IMR-90 (cell line): ENCODE measurements at regions not wholly inside any gene's neighbourhood (a gene's known extent, or its start where the extent isn't known, plus 50 kb on each side); places are given as distances from the start of the nearest gene placed in this dataset.

Experiments used
- ATAC-seq: fragments of 200-7000 bp; cut with Tn5 transposase; 2 replicates; pipeline ENCODE4 v1.9.1; 2020; ENCODE audit warnings: low read depth, mild to moderate bottlenecking, moderate library complexity
- BruUV-seq: library from RNA; stranded (reverse); fragments of 400-500 nt; replicated peaks from 2 replicates; lab custom pipeline; 2021; lab: Mats Ljungman, UMichigan
- CTCF ChIA-PET: fragments of 300-600 bp; formaldehyde crosslinking; extraction: SDS; loops from one replicate; lab custom pipeline; 2021; ENCODE audit warnings: antibody characterized with exemption; lab: Yijun Ruan, JAX
- POLR2A ChIA-PET: fragments of 300-600 bp; sonication (Branson Sonifier 250); formaldehyde crosslinking; loops from one replicate; lab custom pipeline; 2022; ENCODE audit warnings: antibody characterized with exemption; ENCODE audit not compliant: unreplicated experiment; lab: Charles Lee
- DNase-seq: peaks from one replicate; pipeline ENCODE4 v3.0.0; 2013
- H2AFZ ChIP-seq: replicated peaks from 2 replicates; pipeline ENCODE3; 2013; ENCODE audit warnings: low read length, mild to moderate bottlenecking; ENCODE audit not compliant: poor library complexity
- H2AK5ac ChIP-seq: 2 replicates; pipeline ENCODE4 v1.6.1; 2013; ENCODE audit warnings: low read depth, low read length, inconsistent platforms
- H2AK9ac ChIP-seq: replicated peaks from 2 replicates; pipeline ENCODE3; 2013; ENCODE audit warnings: mild to moderate bottlenecking, low read depth, low read length, moderate library complexity; ENCODE audit not compliant: poor library complexity
- H2BK120ac ChIP-seq: 2 replicates; pipeline ENCODE4 v1.6.1; 2013; ENCODE audit warnings: low read depth, low read length, inconsistent platforms
- H2BK15ac ChIP-seq: 3 replicates; pipeline ENCODE4 v1.6.1; 2013; ENCODE audit warnings: low read depth, low read length, inconsistent platforms
- H2BK20ac ChIP-seq: 2 replicates; pipeline ENCODE4 v1.6.1; 2013; ENCODE audit warnings: low read depth, mild to moderate bottlenecking, inconsistent platforms, low read length, moderate library complexity
- H2BK5ac ChIP-seq: 2 replicates; pipeline ENCODE4 v1.6.1; 2013; ENCODE audit warnings: mild to moderate bottlenecking, low read depth, low read length, inconsistent platforms; ENCODE audit not compliant: poor library complexity, severe bottlenecking
- H3K14ac ChIP-seq: replicated peaks from 2 replicates; pipeline ENCODE4 v1.6.1; 2013; ENCODE audit warnings: low read depth, low read length, inconsistent platforms
- H3K18ac ChIP-seq: 2 replicates; pipeline ENCODE4 v1.6.1; 2013; ENCODE audit warnings: low read depth, low read length, control low read depth
- H3K23ac ChIP-seq: 2 replicates; pipeline ENCODE4 v1.6.1; 2013; ENCODE audit warnings: low read depth, low read length, inconsistent platforms
- H3K27ac ChIP-seq: 2 replicates; pipeline ENCODE4 v1.5.1; 2013; ENCODE audit warnings: mild to moderate bottlenecking, control low read depth, low read length; ENCODE audit not compliant: insufficient read depth
- H3K27me3 ChIP-seq: 2 replicates; pipeline ENCODE4 v1.6.1; 2013; ENCODE audit warnings: low read length; ENCODE audit not compliant: control insufficient read depth, insufficient read depth
- H3K36me3 ChIP-seq: 2 replicates; pipeline ENCODE4 v1.6.1; 2013; ENCODE audit warnings: low read length, mixed read lengths; ENCODE audit not compliant: control insufficient read depth, insufficient read depth
- H3K4ac ChIP-seq: 2 replicates; pipeline ENCODE4 v1.6.1; 2013; ENCODE audit warnings: low read depth, low read length, inconsistent platforms
- H3K4me1 ChIP-seq: 2 replicates; pipeline ENCODE4 v1.6.1; 2013; ENCODE audit warnings: low read length, mixed read lengths; ENCODE audit not compliant: control insufficient read depth, insufficient read depth
- H3K4me2 ChIP-seq: 2 replicates; pipeline ENCODE4 v1.6.1; 2013; ENCODE audit warnings: low read depth, mild to moderate bottlenecking, control low read depth, low read length, moderate library complexity
- H3K4me3 ChIP-seq: 2 replicates; pipeline ENCODE4 v1.5.1; 2013; ENCODE audit warnings: low read depth, mild to moderate bottlenecking, control low read depth, low read length, moderate library complexity; ENCODE audit not compliant: insufficient read depth
- H3K56ac ChIP-seq: 2 replicates; pipeline ENCODE4 v1.6.1; 2013; ENCODE audit warnings: low read length, inconsistent platforms; ENCODE audit not compliant: insufficient read depth; ENCODE audit errors: extremely low read depth
- H3K79me1 ChIP-seq, 2 experiments: 2 replicates each; pipeline ENCODE4 v1.6.1; 2013; ENCODE audit warnings: low read length in 2 of 2, inconsistent platforms in 1 of 2, low read depth in 1 of 2
- H3K9ac ChIP-seq: 2 replicates; pipeline ENCODE4 v1.6.1; 2013; ENCODE audit warnings: low read depth, low read length, control low read depth
- H3K9me1 ChIP-seq: 2 replicates; pipeline ENCODE4 v1.6.1; 2013; ENCODE audit warnings: low read length, inconsistent platforms; ENCODE audit not compliant: insufficient read depth
- H3K9me3 ChIP-seq: 2 replicates; pipeline ENCODE4 v1.6.1; 2013; ENCODE audit warnings: low read length; ENCODE audit not compliant: control insufficient read depth, insufficient read depth
- H4K20me1 ChIP-seq: 2 replicates; pipeline ENCODE4 v1.6.1; 2013; ENCODE audit warnings: low read length, inconsistent platforms; ENCODE audit not compliant: insufficient read depth
- H4K5ac ChIP-seq: 2 replicates; pipeline ENCODE4 v1.6.1; 2013; ENCODE audit warnings: mild to moderate bottlenecking, low read depth, low read length, control low read depth
- H4K8ac ChIP-seq, 2 experiments: 2 replicates each; pipeline ENCODE4 v1.6.1; 2013; ENCODE audit warnings: low read depth in 2 of 2, low read length in 2 of 2, control low read depth in 1 of 2, inconsistent platforms in 1 of 2
- H4K91ac ChIP-seq: 2 replicates; pipeline ENCODE4 v1.6.1; 2013; ENCODE audit warnings: low read depth, low read length, inconsistent platforms; ENCODE audit not compliant: insufficient read depth
- RFX5 ChIP-seq: IDR thresholded peaks from 2 replicates; pipeline ENCODE4 v1.8.0; 2012; ENCODE audit warnings: low read depth, mild to moderate bottlenecking, low read length, moderate library complexity
- WGBS, 2 experiments: methylation state at CpG; one replicate each; pipeline versions ENCODE4 v1.1.5 to v1.1.7; 2013; ENCODE audit warnings: missing lambda C conversion rate in 2 of 2; ENCODE audit not compliant: insufficient read length in 1 of 2; ENCODE audit errors: extremely low coverage in 2 of 2; 5-methylcytosine and 5-hydroxymethylcytosine counted together
- dilution Hi-C: fragments of 300-500 bp; cut with HindIII; formaldehyde crosslinking; loops from one replicate; pipeline ENCODE4 v1.14.3; 2018; ENCODE audit warnings: low sequenced_read_pairs; ENCODE audit not compliant: unreplicated experiment
- in situ Hi-C: fragments of 300-500 bp; cut with MboI; formaldehyde crosslinking; loops from 3 replicates; pipeline ENCODE4 v1.14.3; 2019; ENCODE audit warnings: low sequenced_read_pairs, inconsistent platforms, mixed read lengths
- intact Hi-C: fragments of 100-400 bp; cut with micrococcal nuclease; formaldehyde crosslinking; loops from 2 replicates; pipeline ENCODE4 v1.10.0; 2022

- DNase-seq, result no peak
- ChIA-PET POLR2A (no interaction called here), CTCF (no interaction called here)
- TF ChIP-seq RFX5, result no peak
- Histone ChIP-seq H2BK15ac (no peak overlapping the region), H3K79me1 (no peaks in the 10 kb centered on the region), H3K4me2 (no peak overlapping the region), H3K27ac (no peak overlapping the region), H2AK5ac (no peak overlapping the region), H3K4me3 (no peak overlapping the region), H3K18ac (no peak overlapping the region), H3K9me1 (no peaks in the 10 kb centered on the region), H3K9ac (no peak overlapping the region), H4K5ac (no peak overlapping the region), H4K20me1 (no peaks in the 10 kb centered on the region), H3K9me3 (no peaks in the 10 kb centered on the region), H3K27me3 (no peaks in the 10 kb centered on the region), H3K4ac (no peak overlapping the region), H2BK20ac (no peak overlapping the region), H2BK5ac (no peak overlapping the region), H4K8ac (no peak overlapping the region), H2AFZ (no peak overlapping the region), H3K14ac (no peak overlapping the region), H3K56ac (no peak overlapping the region), H2AK9ac (no peak overlapping the region), H2BK120ac (no peak overlapping the region), H4K91ac (no peak overlapping the region), H3K23ac (no peak overlapping the region), H3K36me3 (no peaks in the 10 kb centered on the region), H3K4me1 (no peaks in the 10 kb centered on the region)
- in situ Hi-C loops, result no loop called here
- WGBS, 2 experiments, result no CpG with 5 or more reads among the region's 1 CpG
- no peak for ATAC-seq
- BruUV-seq, result no TSS peak
- dilution Hi-C loops, result no loop called here
- intact Hi-C loops, result no loop called here
Measured at GRCh38 chr1:106780806-106781569, 275.5 kb upstream of the PRMT6 start.
